HCT116 (cell line): ENCODE measurements at regions not wholly inside any gene's neighbourhood (a gene's known extent, or its start where the extent isn't known, plus 50 kb on each side); places are given as distances from the start of the nearest gene placed in this dataset.

Experiments used
- ATAC-seq: fragments of 200-7000 bp; cut with Tn5 transposase; 2 replicates; pipeline ENCODE4 v1.9.1; 2020; ENCODE audit warnings: mild to moderate bottlenecking, moderate library complexity
- BruUV-seq: library from RNA; stranded (reverse); fragments of 400-500 nt; replicated peaks from 2 replicates; lab custom pipeline; 2021; lab: Mats Ljungman, UMichigan
- CTCF ChIA-PET: fragments of 300-600 bp; sonication (Branson Sonifier 250); formaldehyde crosslinking; loops from one replicate; lab custom pipeline; 2021; ENCODE audit warnings: antibody characterized with exemption; lab: Charles Lee
- POLR2A ChIA-PET: fragments of 300-600, 350-600 bp; sonication (Branson Sonifier 250); formaldehyde crosslinking; loops from one replicate; lab custom pipeline; 2021; ENCODE audit warnings: antibody characterized with exemption; lab: Charles Lee
- RAD21 ChIA-PET, 2 experiments: fragments of 300-600 bp; sonication (Branson Sonifier 250); formaldehyde crosslinking; loops; one replicate each; lab custom pipeline; 2023; ENCODE audit warnings: low total read pairs in 2 of 2; ENCODE audit not compliant: uncharacterized antibody in 2 of 2, unreplicated experiment in 2 of 2, low non-redundant PET in 1 of 2; lab: Charles Lee
- DNase-seq: peaks from one replicate; pipeline ENCODE4 v3.0.0-alpha.2; 2010; ENCODE audit warnings: low read depth, low spot score
- H2AFZ ChIP-seq: fragments of 200-600 bp; shearing (Covaris generic), sonication (generic); 2 replicates; pipeline ENCODE4 v1.6.1; 2017; ENCODE audit warnings: low read depth, mixed run types, mixed read lengths, antibody characterized with exemption, low read length; ENCODE audit not compliant: poor library complexity, severe bottlenecking
- H3K27ac ChIP-seq: 2 replicates; pipeline ENCODE4 v1.5.1; 2012; ENCODE audit warnings: low read depth, low read length
- H3K27me3 ChIP-seq: fragments of 200-600 bp; sonication (generic); 2 replicates; pipeline ENCODE4 v1.6.1; 2016; ENCODE audit warnings: mixed run types, low read length, mixed read lengths; ENCODE audit not compliant: insufficient read depth
- H3K36me3 ChIP-seq, 2 experiments: fragments of 200-500 bp in 1 of 2; fragments of 200-600 bp in 1 of 2; sonication (Bioruptor generic) in 1 of 2; sonication (generic) in 1 of 2; 2 replicates each; pipeline versions ENCODE4 v1.5.1 to v1.6.1; 2014 to 2016; ENCODE audit warnings: low read length in 2 of 2, inconsistent platforms in 1 of 2, mixed read lengths in 1 of 2, mixed run types in 1 of 2; ENCODE audit not compliant: insufficient read depth in 2 of 2, control insufficient read depth in 1 of 2
- H3K4me1 ChIP-seq, 2 experiments: fragments of 200-600 bp in 1 of 2; sonication (generic) in 1 of 2; 2 replicates each; pipeline versions ENCODE4 v1.5.1 to v1.6.1; 2012 to 2017; ENCODE audit warnings: low read length in 2 of 2, inconsistent platforms in 1 of 2, mild to moderate bottlenecking in 1 of 2, mixed read lengths in 1 of 2, mixed run types in 1 of 2, moderate library complexity in 1 of 2; ENCODE audit not compliant: insufficient read depth in 2 of 2, control insufficient read depth in 1 of 2
- H3K4me2 ChIP-seq: fragments of 200-600 bp; sonication (generic); 2 replicates; pipeline ENCODE4 v1.6.1; 2017; ENCODE audit warnings: mixed run types, low read length, mixed read lengths
- H3K4me3 ChIP-seq, 2 experiments: fragments of 200-600 bp in 1 of 2; sonication (generic) in 1 of 2; replicated peaks in 1 of 2; 2 replicates each; pipeline ENCODE4 v1.5.1; 2011 to 2016; ENCODE audit warnings: low read length in 2 of 2, control low read depth in 1 of 2, low read depth in 1 of 2, mild to moderate bottlenecking in 1 of 2, mixed read lengths in 1 of 2, mixed run types in 1 of 2
- H3K79me2 ChIP-seq: fragments of 200-600 bp; sonication (generic); 2 replicates; pipeline ENCODE4 v1.6.1; 2017; ENCODE audit warnings: mild to moderate bottlenecking, mixed run types, low read length, moderate library complexity, mixed read lengths; ENCODE audit not compliant: insufficient read depth
- H3K9ac ChIP-seq: fragments of 200-600 bp; sonication (generic); 2 replicates; pipeline ENCODE4 v1.6.1; 2016; ENCODE audit warnings: low read length, mixed read lengths
- H3K9me2 ChIP-seq: fragments of 200-600 bp; sonication (generic), shearing (Covaris generic); 2 replicates; pipeline ENCODE4 v1.6.1; 2017; ENCODE audit warnings: mixed run types, mild to moderate bottlenecking, moderate library complexity; ENCODE audit not compliant: insufficient read depth
- H3K9me3 ChIP-seq, 2 experiments: fragments of 200-500 bp in 1 of 2; fragments of 200-600 bp in 1 of 2; sonication (Bioruptor generic) in 1 of 2; sonication (generic) in 1 of 2; 2 replicates each; pipeline ENCODE4 v1.6.1; 2014 to 2017; ENCODE audit warnings: low read length in 2 of 2, mixed read lengths in 2 of 2, inconsistent platforms in 1 of 2, low read depth in 1 of 2, mild to moderate bottlenecking in 1 of 2, mixed run types in 1 of 2, moderate library complexity in 1 of 2; ENCODE audit not compliant: control insufficient read depth in 1 of 2, insufficient read depth in 1 of 2
- H4K20me1 ChIP-seq: fragments of 200-600 bp; sonication (generic), shearing (Covaris generic); 2 replicates; pipeline ENCODE4 v1.6.1; 2017; ENCODE audit warnings: mixed run types, mild to moderate bottlenecking, moderate library complexity; ENCODE audit not compliant: insufficient read depth
- ATF3 ChIP-seq: IDR thresholded peaks from 2 replicates; pipeline ENCODE4 v1.6.1; 2012
- CBX3 ChIP-seq: IDR thresholded peaks from 2 replicates; pipeline ENCODE4 v1.6.1; 2012; ENCODE audit warnings: low read depth
- POLR2A ChIP-seq: IDR thresholded peaks from 2 replicates; pipeline ENCODE4 v1.7.0; 2011; ENCODE audit warnings: borderline replicate concordance; ENCODE audit not compliant: insufficient read depth, insufficient read length; ENCODE audit errors: extremely low read depth
- REST ChIP-seq: IDR thresholded peaks from 2 replicates; pipeline ENCODE4 v1.6.1; 2012; ENCODE audit warnings: low read depth
- SP1 ChIP-seq: IDR thresholded peaks from 2 replicates; pipeline ENCODE4 v1.6.1; 2012; ENCODE audit warnings: low read depth
- ZBTB33 ChIP-seq: IDR thresholded peaks from 2 replicates; pipeline ENCODE4 v1.6.1; 2011; ENCODE audit warnings: mild to moderate bottlenecking, low read length, moderate library complexity; ENCODE audit not compliant: insufficient replicate concordance; ENCODE audit errors: extremely low read depth
- intact Hi-C: fragments of 100-400 bp; cut with micrococcal nuclease; formaldehyde crosslinking; loops from 2 replicates; pipeline ENCODE4 v1.10.0; 2022

- Histone ChIP-seq H2AFZ (no peak overlapping the region), H3K4me2 (no peak overlapping the region), H3K36me3 (no peaks in the 10 kb centered on the region), H4K20me1 (no peaks in the 10 kb centered on the region), H3K4me1 (no peaks in the 10 kb centered on the region), H3K27me3 (no peaks in the 10 kb centered on the region), H3K9me2 (no peaks in the 10 kb centered on the region), H3K27ac (no peak overlapping the region), H3K9ac (no peak overlapping the region), H3K79me2 (no peaks in the 10 kb centered on the region), H3K4me3 (no peak overlapping the region), H3K9me3 (no peaks in the 10 kb centered on the region)
- DNase-seq: no peak
- no peak for ATAC-seq
- ChIA-PET RAD21 (no interaction called here), POLR2A (no interaction called here), CTCF (no interaction called here)
- intact Hi-C loops: no loop called here
- no TSS peak for BruUV-seq
- TF ChIP-seq REST (no peak), ZBTB33 (no peak), CBX3 (no peak), POLR2A (no peak), ATF3 (no peak), SP1 (no peak)
Observed at GRCh38 chr21:38667291-38667870, 138.3 kb upstream of the ETS2 start.
